Neuron (in vitro differentiated cells): ENCODE measurements at regions not wholly inside any gene's neighbourhood (a gene's known extent, or its start where the extent isn't known, plus 50 kb on each side); places are given as distances from the start of the nearest gene placed in this dataset.

ENCODE experiments used
- H2AFZ ChIP-seq: one replicate; pipeline ENCODE4 v1.6.1; 2013; ENCODE audit warnings: low read depth, mild to moderate bottlenecking, inconsistent platforms, low read length, moderate library complexity
- H3K27me3 ChIP-seq: one replicate; pipeline ENCODE4 v1.6.1; 2013; ENCODE audit warnings: low read length; ENCODE audit not compliant: insufficient read depth
- H3K36me3 ChIP-seq: one replicate; pipeline ENCODE4 v1.6.1; 2013; ENCODE audit warnings: low read length; ENCODE audit not compliant: insufficient read depth
- H3K4me1 ChIP-seq: one replicate; pipeline ENCODE4 v1.6.1; 2013; ENCODE audit warnings: low read length; ENCODE audit not compliant: insufficient read depth
- H3K4me3 ChIP-seq: 2 replicates; pipeline ENCODE4 v1.5.1; 2013; ENCODE audit warnings: mild to moderate bottlenecking, low read length, moderate library complexity
- H3K9me3 ChIP-seq: one replicate; pipeline ENCODE4 v1.6.1; 2013; ENCODE audit warnings: low read length

DNA sequence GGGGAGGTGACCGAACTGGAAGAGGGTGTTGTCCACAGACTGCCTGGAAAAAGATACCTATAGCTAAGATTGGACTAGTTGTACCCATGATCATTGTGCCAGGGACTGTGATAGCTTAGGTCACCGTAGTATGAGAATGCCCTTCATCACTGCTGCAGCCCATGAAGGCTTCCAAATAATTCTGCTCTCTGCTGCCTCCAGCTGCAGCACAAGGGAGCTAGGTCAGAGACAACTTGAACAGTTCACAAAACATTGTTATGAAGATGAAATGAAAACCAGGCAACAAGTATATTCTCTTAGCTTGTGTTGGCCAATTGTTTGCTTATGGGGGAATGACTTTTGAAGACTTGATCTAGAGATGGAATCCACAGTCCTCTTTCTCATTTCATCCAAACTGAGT lies 246.7 kb downstream of the MRPL39 start:
- Histone ChIP-seq H3K27me3 (no peaks in the 10 kb centered on the region), H2AFZ (no peak overlapping the region), H3K36me3 (no peaks in the 10 kb centered on the region), H3K9me3 (no peaks in the 10 kb centered on the region), H3K4me1 (no peaks in the 10 kb centered on the region), H3K4me3 (no peak overlapping the region)

- Histone ChIP-seq H3K4me1 (no peaks in the 10 kb centered on the region), H3K27me3 (no peaks in the 10 kb centered on the region), H3K4me3 (no peak overlapping the region), H3K36me3 (no peaks in the 10 kb centered on the region), H3K9me3 (no peaks in the 10 kb centered on the region), H2AFZ (no peak overlapping the region)
Measured at GRCh38 chr21:25359724-25360123, 247.6 kb downstream of the MRPL39 start.

DNA sequence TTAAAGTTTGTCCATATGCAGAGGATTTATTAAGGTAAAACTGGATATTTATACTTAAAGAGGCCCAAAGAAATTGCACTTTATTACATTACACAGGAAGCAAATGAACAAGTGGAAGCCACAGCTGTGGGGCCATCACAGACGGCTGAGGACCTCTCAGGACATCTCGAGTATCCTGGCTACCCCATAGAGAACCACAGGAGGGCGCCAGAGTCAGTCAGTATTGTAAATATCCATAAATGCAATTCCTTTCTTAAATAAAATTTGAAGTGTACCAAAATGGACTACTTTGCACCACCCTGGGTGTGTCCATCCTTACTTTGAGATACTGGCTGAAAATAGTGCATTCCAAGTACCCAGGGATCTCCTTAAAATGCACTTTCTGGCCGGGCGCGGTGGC lies 257.2 kb downstream of the MRPL39 start:
- H3K27me3 ChIP-seq: no peaks in the 10 kb centered on the region
- no peak overlapping the region for H3K4me3 ChIP-seq
- no peaks in the 10 kb centered on the region for H3K36me3 ChIP-seq
- H3K9me3 ChIP-seq: no peaks in the 10 kb centered on the region
- H2AFZ ChIP-seq: no peak overlapping the region
- no peaks in the 10 kb centered on the region for H3K4me1 ChIP-seq

GRCh38 chr21:25343774-25344545 lies 263.3 kb downstream of the MRPL39 start:
- H2AFZ ChIP-seq: no peak overlapping the region
- H3K36me3 ChIP-seq: no peaks in the 10 kb centered on the region
- no peaks in the 10 kb centered on the region for H3K9me3 ChIP-seq
- no peaks in the 10 kb centered on the region for H3K27me3 ChIP-seq
- no peaks in the 10 kb centered on the region for H3K4me1 ChIP-seq
- no peak overlapping the region for H3K4me3 ChIP-seq

DNA sequence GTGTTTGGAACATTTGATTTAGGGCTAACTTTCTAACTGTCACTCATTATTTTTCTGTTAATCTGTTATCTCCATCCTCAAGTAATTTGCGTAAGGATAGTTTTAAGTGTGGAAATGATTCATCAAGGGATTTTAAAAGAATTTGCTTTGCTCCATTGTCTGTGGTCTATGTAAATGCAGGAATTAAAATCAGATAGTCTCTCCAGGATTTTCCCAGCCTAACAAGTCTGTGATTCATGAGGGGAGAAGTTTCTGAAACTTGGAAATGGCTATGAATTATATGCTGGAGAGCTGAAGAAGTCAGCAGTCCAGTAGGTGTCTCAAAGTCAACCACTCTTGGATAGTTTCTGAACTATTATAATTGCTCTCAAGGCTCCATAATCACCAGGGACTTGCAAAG lies 264.5 kb downstream of the MRPL39 start:
- Histone ChIP-seq H3K9me3 (no peaks in the 10 kb centered on the region), H3K36me3 (no peaks in the 10 kb centered on the region)

DNA sequence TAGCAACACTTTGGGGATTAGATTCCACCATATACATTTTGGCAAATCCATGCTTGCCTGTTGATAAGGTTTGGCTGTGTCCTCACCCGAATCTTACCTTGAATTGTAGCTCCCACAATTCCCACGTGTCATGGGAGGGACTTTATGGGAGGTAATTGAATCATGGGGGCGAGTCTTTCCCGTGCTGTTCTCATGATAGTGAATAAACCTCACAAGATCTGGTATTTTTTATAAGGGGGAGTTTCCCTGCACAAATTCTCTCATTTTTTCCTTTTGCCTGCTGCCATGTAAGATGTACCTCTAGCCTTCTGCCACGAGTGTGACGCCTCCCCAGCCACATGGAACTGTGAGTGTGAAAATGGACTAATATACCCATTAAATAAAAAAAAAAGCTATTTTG lies 265.3 kb downstream of the MRPL39 start:
- Histone ChIP-seq H2AFZ (no peak overlapping the region), H3K27me3 (no peaks in the 10 kb centered on the region), H3K36me3 (no peaks in the 10 kb centered on the region), H3K9me3 (no peaks in the 10 kb centered on the region), H3K4me1 (no peaks in the 10 kb centered on the region), H3K4me3 (no peak overlapping the region)

More for the DNA sequence above, 264.5 kb downstream of the MRPL39 start:
- Histone ChIP-seq H3K4me3 (no peak overlapping the region), H3K4me1 (no peaks in the 10 kb centered on the region), H3K27me3 (no peaks in the 10 kb centered on the region), H2AFZ (no peak overlapping the region)

DNA sequence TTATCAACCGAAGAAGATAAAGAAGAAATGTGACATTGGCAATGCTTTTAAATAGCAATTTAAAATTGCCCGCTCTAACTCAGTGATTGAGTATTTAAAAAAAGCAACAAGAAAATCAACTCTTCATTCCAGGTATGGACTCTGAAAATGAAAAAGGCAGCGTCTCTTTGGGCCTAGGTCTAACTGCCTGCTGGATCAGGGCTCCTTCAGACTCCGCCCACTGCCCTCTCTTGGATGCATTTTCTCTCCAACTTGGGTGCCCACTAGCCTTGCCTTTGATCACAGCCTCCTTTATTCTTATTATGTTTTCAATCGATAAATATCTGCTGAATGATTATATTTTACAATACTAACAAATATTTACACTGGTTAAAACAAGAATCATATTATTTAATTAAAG lies 268.9 kb downstream of the MRPL39 start:
- Histone ChIP-seq H3K27me3 (no peaks in the 10 kb centered on the region), H3K4me3 (no peak overlapping the region), H2AFZ (no peak overlapping the region), H3K36me3 (no peaks in the 10 kb centered on the region), H3K9me3 (no peaks in the 10 kb centered on the region), H3K4me1 (no peaks in the 10 kb centered on the region)

- H3K4me3 ChIP-seq: no peak overlapping the region
- no peaks in the 10 kb centered on the region for H3K9me3 ChIP-seq
- H3K4me1 ChIP-seq: no peaks in the 10 kb centered on the region
- no peaks in the 10 kb centered on the region for H3K36me3 ChIP-seq
- H3K27me3 ChIP-seq: no peaks in the 10 kb centered on the region
- H2AFZ ChIP-seq: no peak overlapping the region
Measured at GRCh38 chr21:25334046-25334730, 273.1 kb downstream of the MRPL39 start.

- H3K4me3 ChIP-seq: no peak overlapping the region
- H3K9me3 ChIP-seq: no peaks in the 10 kb centered on the region
- no peaks in the 10 kb centered on the region for H3K4me1 ChIP-seq
- H2AFZ ChIP-seq: no peak overlapping the region
- H3K27me3 ChIP-seq: no peaks in the 10 kb centered on the region
- no peaks in the 10 kb centered on the region for H3K36me3 ChIP-seq
Measured at GRCh38 chr21:25331286-25331685, 276.0 kb downstream of the MRPL39 start.

GRCh38 chr21:25330266-25330665 lies 277.0 kb downstream of the MRPL39 start:
- no peaks in the 10 kb centered on the region for H3K36me3 ChIP-seq
- H2AFZ ChIP-seq: no peak overlapping the region
- no peaks in the 10 kb centered on the region for H3K4me1 ChIP-seq
- H3K27me3 ChIP-seq: no peaks in the 10 kb centered on the region
- no peak overlapping the region for H3K4me3 ChIP-seq
- H3K9me3 ChIP-seq: no peaks in the 10 kb centered on the region

GRCh38 chr21:25329227-25329825 lies 278.0 kb downstream of the MRPL39 start:
- H3K4me1 ChIP-seq: no peaks in the 10 kb centered on the region
- H3K36me3 ChIP-seq: no peaks in the 10 kb centered on the region
- no peak overlapping the region for H2AFZ ChIP-seq
- no peaks in the 10 kb centered on the region for H3K27me3 ChIP-seq
- no peaks in the 10 kb centered on the region for H3K9me3 ChIP-seq
- no peak overlapping the region for H3K4me3 ChIP-seq

GRCh38 chr21:25328736-25329135 lies 278.5 kb downstream of the MRPL39 start:
- H3K9me3 ChIP-seq: no peaks in the 10 kb centered on the region
- H3K27me3 ChIP-seq: no peaks in the 10 kb centered on the region
- no peak overlapping the region for H2AFZ ChIP-seq
- H3K4me1 ChIP-seq: no peaks in the 10 kb centered on the region
- H3K4me3 ChIP-seq: no peak overlapping the region
- H3K36me3 ChIP-seq: no peaks in the 10 kb centered on the region

DNA sequence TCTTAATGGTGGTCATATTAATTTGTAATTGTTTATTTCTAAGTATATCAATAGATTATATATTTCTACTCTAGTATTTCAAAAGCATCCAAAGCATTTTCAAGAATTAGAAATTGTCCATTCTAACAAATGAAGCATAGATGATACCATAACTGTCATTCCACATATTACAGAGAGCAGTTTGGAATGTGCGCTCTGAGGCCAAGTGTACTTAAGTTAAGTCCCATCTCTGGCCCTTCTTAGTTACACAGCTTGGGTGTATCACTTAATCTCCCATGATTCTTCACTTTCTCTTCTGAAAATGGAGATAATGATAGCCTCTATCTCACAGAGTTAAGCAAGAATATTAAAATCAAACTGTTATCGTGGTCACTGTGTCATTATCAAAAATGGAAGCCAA lies 281.1 kb downstream of the MRPL39 start:
- no peaks in the 10 kb centered on the region for H3K36me3 ChIP-seq

More for the DNA sequence above, 281.1 kb downstream of the MRPL39 start:
- H3K27me3 ChIP-seq: no peaks in the 10 kb centered on the region
- no peak overlapping the region for H3K4me3 ChIP-seq
- H3K9me3 ChIP-seq: no peaks in the 10 kb centered on the region
- H3K4me1 ChIP-seq: no peaks in the 10 kb centered on the region
- H2AFZ ChIP-seq: no peak overlapping the region
